Putamen (tissue), 1 donor: ENCODE measurements at regions not wholly inside any gene's neighbourhood (a gene's known extent, or its start where the extent isn't known, plus 50 kb on each side); places are given as distances from the start of the nearest gene placed in this dataset.

Experiments
- DNase-seq: peaks from one replicate; pipeline ENCODE4 v3.0.0-alpha.2; 2016; ENCODE audit warnings: low spot score

GRCh38 chr20:48180618-48181017 is 395.3 kb upstream of the SULF2 start:
- DNase-seq, result no peak

- no peak for DNase-seq
Observed at GRCh38 chr20:48180024-48180423, 394.7 kb upstream of the SULF2 start.

- DNase-seq, result no peak
Observed at GRCh38 chr20:48178633-48179032, 393.4 kb upstream of the SULF2 start.

GRCh38 chr20:48177058-48177457 is 391.8 kb upstream of the SULF2 start:
- no peak for DNase-seq

GRCh38 chr20:48176139-48176538 is 390.9 kb upstream of the SULF2 start:
- no peak for DNase-seq

- peak; percentile 41 for DNase-seq
Observed at GRCh38 chr20:48175261-48175660, 390.0 kb upstream of the SULF2 start.

- DNase-seq, result no peak
Observed at GRCh38 chr20:48172357-48172702, 387.0 kb upstream of the SULF2 start.

GRCh38 chr20:48171626-48172356 is 386.5 kb upstream of the SULF2 start:
- DNase-seq, result no peak

- no peak for DNase-seq
Observed at GRCh38 chr20:48171071-48171470, 385.8 kb upstream of the SULF2 start.

- no peak for DNase-seq
Observed at GRCh38 chr20:48170625-48171024, 385.3 kb upstream of the SULF2 start.

GRCh38 chr20:48169650-48170225 is 384.5 kb upstream of the SULF2 start:
- DNase-seq, result no peak

GRCh38 chr20:48166082-48166835 is 381.0 kb upstream of the SULF2 start:
- no peak for DNase-seq

GRCh38 chr20:48165401-48165685 is 380.1 kb upstream of the SULF2 start:
- DNase-seq, result no peak

- no peak for DNase-seq
Observed at GRCh38 chr20:48164566-48165400, 379.5 kb upstream of the SULF2 start.

- DNase-seq, result no peak
Observed at GRCh38 chr20:48164034-48164433, 378.8 kb upstream of the SULF2 start.

GRCh38 chr20:48163505-48163904 is 378.2 kb upstream of the SULF2 start:
- no peak for DNase-seq

- DNase-seq, result no peak
Observed at GRCh38 chr20:48162621-48163020, 377.3 kb upstream of the SULF2 start.

GRCh38 chr20:48159145-48160008 is 374.1 kb upstream of the SULF2 start:
- DNase-seq, result no peak

GRCh38 chr20:48158014-48158413 is 372.7 kb upstream of the SULF2 start:
- no peak for DNase-seq

- DNase-seq, result no peak
Observed at GRCh38 chr20:48156951-48157700, 371.8 kb upstream of the SULF2 start.

- no peak for DNase-seq
Observed at GRCh38 chr20:48156521-48156920, 371.2 kb upstream of the SULF2 start.
